ENCODE measurements at regions not wholly inside any gene's neighbourhood (a gene's known extent, or its start where the extent isn't known, plus 50 kb on each side); places are given as distances from the start of the nearest gene placed in this dataset.
"Not testable (repeated sequence)": the region's sequence is repeated elsewhere in the genome, so short reads cannot be mapped to it uniquely, and the experiment has no call there.

- not testable (repeated sequence) for DNase-seq
Measured at GRCh38 chr5:176018598-176018997, 50.5 kb upstream of the THOC3 start.

- not testable (repeated sequence) for DNase-seq
Measured at GRCh38 chr5:176020852-176021251, 52.7 kb upstream of the THOC3 start.

- DNase-seq: not testable (repeated sequence)
Measured at GRCh38 chr5:176023535-176023934, 55.4 kb upstream of the THOC3 start.

- not testable (repeated sequence) for DNase-seq
Measured at GRCh38 chr5:176029445-176029844, 61.3 kb upstream of the THOC3 start.

GRCh38 chr5:176030361-176031117 is 62.4 kb upstream of the THOC3 start:
- not testable (repeated sequence) for DNase-seq

- DNase-seq: not testable (repeated sequence)
Measured at GRCh38 chr5:176031118-176031510, 63.0 kb upstream of the THOC3 start.

GRCh38 chr5:176033186-176033585 is 65.1 kb upstream of the THOC3 start:
- DNase-seq: not testable (repeated sequence)

GRCh38 chr5:176034407-176035200 is 66.5 kb upstream of the THOC3 start:
- DNase-seq: not testable (repeated sequence)

GRCh38 chr5:176035201-176035530 is 67.1 kb upstream of the THOC3 start:
- not testable (repeated sequence) for DNase-seq

- not testable (repeated sequence) for DNase-seq
Measured at GRCh38 chr5:176035816-176036308, 67.7 kb upstream of the THOC3 start.

GRCh38 chr5:176036391-176036790 is 68.3 kb upstream of the THOC3 start:
- not testable (repeated sequence) for DNase-seq

GRCh38 chr5:176037190-176037589 is 69.1 kb upstream of the THOC3 start:
- not testable (repeated sequence) for DNase-seq

GRCh38 chr5:176040105-176040801 is 72.1 kb upstream of the THOC3 start:
- DNase-seq: not testable (repeated sequence)

- not testable (repeated sequence) for DNase-seq
Measured at GRCh38 chr5:176041248-176041994, 73.3 kb upstream of the THOC3 start.

- DNase-seq: not testable (repeated sequence)
Measured at GRCh38 chr5:176042020-176042658, 74.0 kb upstream of the THOC3 start.

GRCh38 chr5:176043252-176043829 is 75.2 kb upstream of the THOC3 start:
- not testable (repeated sequence) for DNase-seq

- not testable (repeated sequence) for DNase-seq
Measured at GRCh38 chr5:176043986-176044385, 75.9 kb upstream of the THOC3 start.

GRCh38 chr5:176044431-176044830 is 76.3 kb upstream of the THOC3 start:
- DNase-seq: not testable (repeated sequence)

GRCh38 chr5:176045442-176045841 is 77.3 kb upstream of the THOC3 start:
- not testable (repeated sequence) for DNase-seq

GRCh38 chr5:176048671-176049070 is 80.6 kb upstream of the THOC3 start:
- not testable (repeated sequence) for DNase-seq

- not testable (repeated sequence) for DNase-seq
Measured at GRCh38 chr5:176060472-176061268, 92.6 kb upstream of the THOC3 start.
